BLaER1 (cell line): ENCODE measurements at regions not wholly inside any gene's neighbourhood (a gene's known extent, or its start where the extent isn't known, plus 50 kb on each side); places are given as distances from the start of the nearest gene placed in this dataset.

Source experiments
- H3K27ac ChIP-seq: shearing (Covaris generic); formaldehyde crosslinking; 2 replicates; pipeline ENCODE4 v1.8.1; 2022
- H3K27me3 ChIP-seq: shearing (Covaris generic); formaldehyde crosslinking; 2 replicates; pipeline ENCODE4 v1.8.1; 2022
- H3K36me3 ChIP-seq: shearing (Covaris generic); formaldehyde crosslinking; 2 replicates; pipeline ENCODE4 v1.8.1; 2022
- H3K4me1 ChIP-seq: shearing (Covaris generic); formaldehyde crosslinking; 2 replicates; pipeline ENCODE4 v1.8.1; 2022
- H3K4me2 ChIP-seq: shearing (Covaris generic); formaldehyde crosslinking; 2 replicates; pipeline ENCODE4 v1.8.1; 2022
- H3K4me3 ChIP-seq: shearing (Covaris generic); formaldehyde crosslinking; 2 replicates; pipeline ENCODE4 v1.8.1; 2022
- H3K9ac ChIP-seq: shearing (Covaris generic); formaldehyde crosslinking; 2 replicates; pipeline ENCODE4 v1.8.1; 2022
- H3K9me3 ChIP-seq: shearing (Covaris generic); formaldehyde crosslinking; 2 replicates; pipeline ENCODE4 v1.8.1; 2022
- H4K20me1 ChIP-seq: shearing (Covaris generic); formaldehyde crosslinking; 2 replicates; pipeline ENCODE4 v1.8.1; 2022
- Cebpa-rat ChIP-seq: shearing (Covaris generic); IDR thresholded peaks from 2 replicates; pipeline ENCODE4 v1.8.1; 2022

DNA sequence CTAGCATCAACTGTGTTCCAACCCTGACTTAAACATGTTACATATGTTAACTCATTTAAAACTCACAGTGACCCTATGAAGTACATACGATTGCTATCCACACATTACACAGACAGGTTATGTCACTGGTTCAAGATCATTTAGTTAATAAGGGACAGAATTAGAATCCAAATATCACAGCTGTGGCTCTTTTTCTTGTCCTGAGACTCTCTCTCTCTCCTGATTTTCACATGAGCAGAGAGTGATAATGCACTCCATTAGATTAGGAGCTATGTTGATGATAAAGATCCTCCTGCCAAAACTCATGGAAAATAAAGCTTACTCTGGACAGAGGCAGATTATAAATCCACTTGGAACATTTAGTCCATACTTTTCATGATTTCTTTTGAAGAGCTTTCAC, 408.3 kb downstream of the PPARGC1A start:
- Histone ChIP-seq H3K4me2 (no peak overlapping the region), H4K20me1 (no peaks in the 10 kb centered on the region), H3K9ac (no peak overlapping the region), H3K36me3 (no peaks in the 10 kb centered on the region), H3K4me1 (no peaks in the 10 kb centered on the region), H3K27me3 (no peaks in the 10 kb centered on the region), H3K27ac (no peak overlapping the region), H3K4me3 (no peak overlapping the region), H3K9me3 (no peaks in the 10 kb centered on the region)
- TF ChIP-seq Cebpa-rat: no peak

GRCh38 chr4:23477905-23478304, 411.9 kb downstream of the PPARGC1A start:
- no peaks in the 10 kb centered on the region for H4K20me1 ChIP-seq
- no peak overlapping the region for H3K9ac ChIP-seq
- H3K27me3 ChIP-seq: no peaks in the 10 kb centered on the region
- H3K4me2 ChIP-seq: no peak overlapping the region
- TF ChIP-seq Cebpa-rat: no peak
- no peaks in the 10 kb centered on the region for H3K4me1 ChIP-seq
- no peak overlapping the region for H3K27ac ChIP-seq
- no peaks in the 10 kb centered on the region for H3K36me3 ChIP-seq
- H3K4me3 ChIP-seq: no peak overlapping the region
- H3K9me3 ChIP-seq: no peaks in the 10 kb centered on the region

GRCh38 chr4:23476515-23477090, 413.2 kb downstream of the PPARGC1A start:
- Histone ChIP-seq H3K9ac (no peak overlapping the region), H3K9me3 (no peaks in the 10 kb centered on the region), H3K4me1 (no peaks in the 10 kb centered on the region), H3K27me3 (no peaks in the 10 kb centered on the region), H3K27ac (no peak overlapping the region), H3K36me3 (no peaks in the 10 kb centered on the region), H4K20me1 (no peaks in the 10 kb centered on the region), H3K4me2 (no peak overlapping the region), H3K4me3 (no peak overlapping the region)
- TF ChIP-seq Cebpa-rat: no peak

DNA sequence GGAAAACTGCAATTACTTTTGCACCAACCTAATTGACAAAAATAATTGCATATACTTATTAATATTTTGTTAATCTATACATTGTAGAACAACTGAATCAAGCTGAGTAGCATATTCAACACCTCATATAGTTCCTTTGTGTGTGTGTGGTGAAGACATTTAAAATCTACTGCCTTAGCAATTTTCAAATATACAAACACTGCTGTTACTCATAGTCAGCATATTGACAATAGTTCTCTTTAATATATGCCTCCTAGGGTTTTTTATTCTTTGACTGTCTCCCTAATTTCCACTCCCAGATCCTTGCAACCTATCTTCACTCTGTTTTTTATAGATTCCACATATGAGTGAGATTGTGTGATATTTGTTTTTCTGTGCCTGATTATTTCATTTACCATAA, 426.8 kb downstream of the PPARGC1A start:
- Histone ChIP-seq H3K9ac (no peak overlapping the region), H3K4me1 (no peaks in the 10 kb centered on the region), H4K20me1 (no peaks in the 10 kb centered on the region), H3K36me3 (no peaks in the 10 kb centered on the region), H3K4me3 (no peak overlapping the region), H3K9me3 (peaks cover 7% of the 10 kb centered on the region), H3K27me3 (no peaks in the 10 kb centered on the region), H3K4me2 (no peak overlapping the region), H3K27ac (no peak overlapping the region)
- no peak for TF ChIP-seq Cebpa-rat

GRCh38 chr4:23458054-23458453, 431.8 kb downstream of the PPARGC1A start:
- no peaks in the 10 kb centered on the region for H3K27me3 ChIP-seq
- no peak overlapping the region for H3K9ac ChIP-seq
- no peak overlapping the region for H3K4me3 ChIP-seq
- no peaks in the 10 kb centered on the region for H3K4me1 ChIP-seq
- H3K36me3 ChIP-seq: no peaks in the 10 kb centered on the region
- H4K20me1 ChIP-seq: no peaks in the 10 kb centered on the region
- H3K27ac ChIP-seq: no peak overlapping the region
- H3K9me3 ChIP-seq: no peaks in the 10 kb centered on the region
- no peak overlapping the region for H3K4me2 ChIP-seq
- no peak for TF ChIP-seq Cebpa-rat

- Histone ChIP-seq H4K20me1 (no peaks in the 10 kb centered on the region), H3K9me3 (no peaks in the 10 kb centered on the region), H3K4me3 (no peak overlapping the region), H3K4me2 (no peak overlapping the region), H3K27me3 (no peaks in the 10 kb centered on the region), H3K4me1 (no peaks in the 10 kb centered on the region), H3K27ac (no peak overlapping the region), H3K9ac (no peak overlapping the region), H3K36me3 (no peaks in the 10 kb centered on the region)
- TF ChIP-seq Cebpa-rat: no peak
Observed at GRCh38 chr4:23456864-23457263, 433.0 kb downstream of the PPARGC1A start.

GRCh38 chr4:23455456-23456158, 434.2 kb downstream of the PPARGC1A start:
- Histone ChIP-seq H3K27ac (no peak overlapping the region), H3K4me3 (no peak overlapping the region), H3K9ac (no peak overlapping the region), H3K27me3 (no peaks in the 10 kb centered on the region), H4K20me1 (no peaks in the 10 kb centered on the region), H3K9me3 (no peaks in the 10 kb centered on the region), H3K4me2 (no peak overlapping the region), H3K36me3 (no peaks in the 10 kb centered on the region), H3K4me1 (no peaks in the 10 kb centered on the region)
- no peak for TF ChIP-seq Cebpa-rat

DNA sequence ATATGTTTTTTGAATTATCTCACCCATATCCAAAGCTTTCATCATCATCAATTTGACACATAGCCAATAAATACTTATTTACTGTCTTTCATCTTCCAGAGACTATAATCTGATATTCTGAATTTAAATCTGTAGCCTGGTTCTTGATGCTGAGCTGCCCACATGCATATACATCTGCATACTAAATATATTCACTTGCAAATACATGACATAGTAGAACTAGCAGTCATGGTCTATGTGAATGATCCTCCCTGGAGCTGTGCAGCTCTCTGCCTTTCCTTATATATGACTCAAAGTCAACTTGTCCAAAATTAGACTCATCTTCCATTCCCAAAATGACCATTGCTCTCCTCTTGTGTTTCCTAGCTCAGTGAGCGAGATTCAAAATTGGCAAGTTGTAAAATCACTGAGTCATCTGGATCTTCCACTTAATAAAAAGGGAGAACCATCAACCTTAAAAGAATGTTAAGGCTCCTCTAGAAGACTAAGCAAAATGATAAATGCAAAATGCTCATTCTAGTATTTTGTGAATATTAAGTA, 448.2 kb downstream of the PPARGC1A start:
- no peaks in the 10 kb centered on the region for H3K27me3 ChIP-seq
- H4K20me1 ChIP-seq: no peaks in the 10 kb centered on the region
- H3K27ac ChIP-seq: no peak overlapping the region
- H3K9ac ChIP-seq: no peak overlapping the region
- no peaks in the 10 kb centered on the region for H3K36me3 ChIP-seq
- no peak overlapping the region for H3K4me2 ChIP-seq
- TF ChIP-seq Cebpa-rat: no peak
- no peaks in the 10 kb centered on the region for H3K4me1 ChIP-seq
- no peaks in the 10 kb centered on the region for H3K9me3 ChIP-seq
- no peak overlapping the region for H3K4me3 ChIP-seq

GRCh38 chr4:23438764-23439163, 451.1 kb downstream of the PPARGC1A start:
- Histone ChIP-seq H3K4me3 (no peak overlapping the region), H3K4me1 (no peaks in the 10 kb centered on the region), H3K9ac (no peak overlapping the region), H3K27me3 (no peaks in the 10 kb centered on the region), H3K9me3 (no peaks in the 10 kb centered on the region), H4K20me1 (no peaks in the 10 kb centered on the region), H3K27ac (no peak overlapping the region), H3K4me2 (no peak overlapping the region), H3K36me3 (no peaks in the 10 kb centered on the region)
- no peak for TF ChIP-seq Cebpa-rat

DNA sequence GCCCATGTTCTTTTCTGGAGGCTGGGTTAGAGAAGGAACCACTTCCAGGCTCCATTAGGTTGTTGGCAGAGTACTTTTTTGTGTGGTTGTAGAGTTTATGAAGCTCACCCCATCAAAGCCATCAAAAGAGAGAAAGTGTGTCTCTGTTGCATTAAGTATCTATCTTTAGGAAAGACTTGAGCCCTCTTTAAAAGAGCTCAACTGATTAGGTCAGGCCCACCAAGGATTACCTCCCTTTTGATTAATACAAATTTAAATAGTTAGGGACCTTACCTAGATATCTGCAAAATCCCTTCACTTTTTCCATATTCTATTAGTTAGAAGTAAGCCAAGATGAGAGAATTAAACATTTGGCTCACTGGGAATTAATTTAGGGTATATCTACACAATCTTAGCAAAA, 460.4 kb downstream of the PPARGC1A start:
- no peaks in the 10 kb centered on the region for H3K9me3 ChIP-seq
- H3K4me1 ChIP-seq: peaks cover 10% of the 10 kb centered on the region
- no peak for TF ChIP-seq Cebpa-rat
- H3K36me3 ChIP-seq: no peaks in the 10 kb centered on the region
- H3K27ac ChIP-seq: no peak overlapping the region
- no peak overlapping the region for H3K4me2 ChIP-seq
- H3K27me3 ChIP-seq: no peaks in the 10 kb centered on the region
- H4K20me1 ChIP-seq: no peaks in the 10 kb centered on the region
- no peak overlapping the region for H3K4me3 ChIP-seq
- no peak overlapping the region for H3K9ac ChIP-seq
